MM.1S (cell line): ENCODE measurements at regions not wholly inside any gene's neighbourhood (a gene's known extent, or its start where the extent isn't known, plus 50 kb on each side); places are given as distances from the start of the nearest gene placed in this dataset.

ENCODE experiments used
- CTCF ChIP-seq: fragments of 300-600 bp; sonication (generic); IDR thresholded peaks from 2 replicates; pipeline ENCODE4 v1.5.1; 2016; ENCODE audit warnings: antibody characterized with exemption, low read length, mixed read lengths
- EZH2 ChIP-seq: fragments of 300-600 bp; sonication (generic); optimal IDR thresholded peaks from 2 replicates; pipeline ENCODE3; 2017; ENCODE audit warnings: low read depth, mild to moderate bottlenecking, antibody characterized with exemption, low read length, mixed read lengths

DNA sequence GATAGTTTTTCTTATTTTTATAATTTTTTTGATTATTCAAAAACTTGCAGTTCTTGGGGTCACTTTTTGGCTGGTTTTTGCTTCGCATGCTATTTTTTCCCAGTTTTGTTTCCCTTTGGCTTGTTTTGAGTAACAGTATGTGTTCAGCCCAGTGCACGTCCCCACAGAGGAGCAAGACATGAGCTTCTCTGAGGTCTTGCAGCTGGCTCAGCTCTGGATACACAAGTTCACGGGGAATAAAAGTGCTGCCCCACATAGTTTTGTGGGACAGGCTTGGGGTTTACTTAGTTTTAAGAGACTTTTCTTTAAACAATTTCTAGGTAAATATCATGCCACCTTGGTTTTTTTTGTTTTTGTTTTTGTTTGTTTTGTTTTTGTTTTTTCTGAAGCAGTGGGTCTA is 297.8 kb upstream of the IRX1 start:
- TF ChIP-seq CTCF (no peak), EZH2 (no peak)
